Bronchial epithelial cell (primary cell): ENCODE measurements at regions not wholly inside any gene's neighbourhood (a gene's known extent, or its start where the extent isn't known, plus 50 kb on each side); places are given as distances from the start of the nearest gene placed in this dataset.

ENCODE experiments used
- DNase-seq: peaks from one replicate; pipeline ENCODE4 v3.0.0-alpha.2; 2010; ENCODE audit warnings: low read depth
- FAIRE-seq: peaks from 2 replicates; lab custom pipeline; 2011; peaks lifted over from hg19 to GRCh38; lab: Jason Lieb, UNC
- H3K27me3 ChIP-seq: 2 replicates; pipeline ENCODE4 v1.5.1; 2011; ENCODE audit warnings: low read length; ENCODE audit not compliant: control insufficient read depth, insufficient read depth
- H3K36me3 ChIP-seq: 2 replicates; pipeline ENCODE4 v1.5.1; 2011; ENCODE audit warnings: low read length; ENCODE audit not compliant: control insufficient read depth, insufficient read depth
- H3K4me3 ChIP-seq: 2 replicates; pipeline ENCODE4 v1.5.1; 2011; ENCODE audit warnings: mild to moderate bottlenecking, low read depth, low read length, control low read depth
- TF ChIP-seq, protein P1 (sequence below): IDR thresholded peaks from 2 replicates; pipeline ENCODE4 v1.5.1; 2011; ENCODE audit warnings: mild to moderate bottlenecking, moderate library complexity, low read length, control low read depth, inconsistent platforms; ENCODE audit not compliant: insufficient read depth, severe bottlenecking

GRCh38 chr20:10832141-10832540 lies 158.3 kb upstream of the JAG1 start:
- H3K4me3 ChIP-seq: no peak overlapping the region
- no peaks in the 10 kb centered on the region for H3K27me3 ChIP-seq
- DNase-seq (peak; percentile 77), FAIRE-seq (no peak)
- H3K36me3 ChIP-seq: no peaks in the 10 kb centered on the region
- TF ChIP-seq, protein P1, sequence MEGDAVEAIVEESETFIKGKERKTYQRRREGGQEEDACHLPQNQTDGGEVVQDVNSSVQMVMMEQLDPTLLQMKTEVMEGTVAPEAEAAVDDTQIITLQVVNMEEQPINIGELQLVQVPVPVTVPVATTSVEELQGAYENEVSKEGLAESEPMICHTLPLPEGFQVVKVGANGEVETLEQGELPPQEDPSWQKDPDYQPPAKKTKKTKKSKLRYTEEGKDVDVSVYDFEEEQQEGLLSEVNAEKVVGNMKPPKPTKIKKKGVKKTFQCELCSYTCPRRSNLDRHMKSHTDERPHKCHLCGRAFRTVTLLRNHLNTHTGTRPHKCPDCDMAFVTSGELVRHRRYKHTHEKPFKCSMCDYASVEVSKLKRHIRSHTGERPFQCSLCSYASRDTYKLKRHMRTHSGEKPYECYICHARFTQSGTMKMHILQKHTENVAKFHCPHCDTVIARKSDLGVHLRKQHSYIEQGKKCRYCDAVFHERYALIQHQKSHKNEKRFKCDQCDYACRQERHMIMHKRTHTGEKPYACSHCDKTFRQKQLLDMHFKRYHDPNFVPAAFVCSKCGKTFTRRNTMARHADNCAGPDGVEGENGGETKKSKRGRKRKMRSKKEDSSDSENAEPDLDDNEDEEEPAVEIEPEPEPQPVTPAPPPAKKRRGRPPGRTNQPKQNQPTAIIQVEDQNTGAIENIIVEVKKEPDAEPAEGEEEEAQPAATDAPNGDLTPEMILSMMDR: no peak

- Histone ChIP-seq H3K36me3 (no peaks in the 10 kb centered on the region), H3K27me3 (no peaks in the 10 kb centered on the region), H3K4me3 (no peak overlapping the region)
- no peak for FAIRE-seq
- TF ChIP-seq, protein P1: no peak
- no peak for DNase-seq
These were observed 164.1 kb upstream of the JAG1 start for GRCh38 chr20:10837901-10838300.

GRCh38 chr20:10842116-10842515 lies 168.3 kb upstream of the JAG1 start:
- no peaks in the 10 kb centered on the region for H3K27me3 ChIP-seq
- TF ChIP-seq, protein P1: no peak
- no peaks in the 10 kb centered on the region for H3K36me3 ChIP-seq
- FAIRE-seq: no peak
- no peak overlapping the region for H3K4me3 ChIP-seq
- DNase-seq: no peak

- no peaks in the 10 kb centered on the region for H3K27me3 ChIP-seq
- no peak for DNase-seq
- no peak overlapping the region for H3K4me3 ChIP-seq
- H3K36me3 ChIP-seq: no peaks in the 10 kb centered on the region
- TF ChIP-seq, protein P1: no peak
- no peak for FAIRE-seq
These were observed 169.4 kb upstream of the JAG1 start for GRCh38 chr20:10843146-10843711.

- DNase-seq: no peak
- FAIRE-seq: no peak
- no peaks in the 10 kb centered on the region for H3K36me3 ChIP-seq
- no peaks in the 10 kb centered on the region for H3K27me3 ChIP-seq
- no peak overlapping the region for H3K4me3 ChIP-seq
- TF ChIP-seq, protein P1: no peak
These were observed 173.0 kb upstream of the JAG1 start for GRCh38 chr20:10846766-10847165.

DNA sequence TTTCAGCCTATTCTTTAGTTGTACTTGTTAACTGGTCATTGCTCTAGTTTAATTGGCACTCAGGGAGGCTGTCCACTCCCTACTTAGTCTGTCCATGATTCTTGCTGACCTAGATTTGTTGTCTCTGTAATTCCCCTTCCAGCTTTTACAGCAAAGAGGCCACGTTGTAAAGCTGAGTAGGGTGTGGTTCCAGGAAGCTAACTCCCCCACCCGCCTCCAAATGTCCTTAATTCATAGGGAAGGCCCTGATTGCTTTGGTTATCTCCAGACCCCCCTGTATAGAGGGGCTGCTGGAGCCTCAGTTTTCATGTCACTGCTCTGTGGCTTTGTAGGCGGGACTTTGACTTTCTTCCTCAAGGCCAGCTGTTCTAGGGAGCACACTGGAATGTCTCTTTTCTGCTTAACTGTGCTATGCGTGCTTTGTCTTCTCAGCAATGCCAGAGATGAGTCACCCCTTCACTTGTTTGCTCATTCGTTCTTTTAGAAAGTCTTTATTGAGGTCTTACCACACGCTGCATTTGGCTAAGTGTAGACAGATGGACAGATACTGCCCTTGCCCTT lies 175.1 kb upstream of the JAG1 start:
- TF ChIP-seq, protein P1: no peak
- H3K27me3 ChIP-seq: no peaks in the 10 kb centered on the region
- FAIRE-seq (peak; percentile 75), DNase-seq (peak; percentile 90)
- H3K36me3 ChIP-seq: no peaks in the 10 kb centered on the region
- no peak overlapping the region for H3K4me3 ChIP-seq
